ENCODE measurements at regions not wholly inside any gene's neighbourhood (a gene's known extent, or its start where the extent isn't known, plus 50 kb on each side); places are given as distances from the start of the nearest gene placed in this dataset.

DNA sequence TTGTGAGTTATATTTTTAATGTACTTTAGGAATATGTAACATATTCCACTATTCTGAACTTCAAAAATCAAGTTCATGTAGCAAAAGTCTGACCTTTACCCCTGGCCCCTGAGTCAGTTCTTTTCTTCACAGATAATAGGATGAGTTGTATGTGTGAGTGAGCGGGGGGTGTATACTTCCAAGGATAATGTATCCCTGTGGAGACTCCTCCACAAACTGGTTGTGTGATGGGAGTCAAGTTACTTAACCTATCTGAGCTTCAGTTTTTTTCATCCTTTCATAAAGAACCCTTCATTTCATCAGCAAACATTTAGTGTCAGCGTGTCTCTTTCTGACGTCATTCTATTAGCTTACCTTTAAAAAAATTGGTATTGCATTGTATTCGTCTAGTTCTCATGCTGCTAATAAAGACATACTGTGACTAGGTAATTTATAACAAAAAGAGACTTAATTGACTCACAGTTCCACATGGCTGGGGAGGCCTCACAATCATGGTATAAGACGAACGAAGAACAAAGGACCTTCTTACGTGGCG, 288.1 kb upstream of the GPC6 start:
- no peak overlapping the region for H3K4me2 ChIP-seq (ENCODE audit: low read length)
- no peak overlapping the region for H3K4me3 ChIP-seq (ENCODE audit: low read length)
- no peak overlapping the region for H2AFZ ChIP-seq (ENCODE audit: low read depth, low read length)
- H4K20me1 ChIP-seq (ENCODE audit: insufficient read depth, low read length): no peaks in the 10 kb centered on the region
- no peaks in the 10 kb centered on the region for H3K9me3 ChIP-seq (ENCODE audit: insufficient read depth, low read length)
- H3K4me1 ChIP-seq (ENCODE audit: low read length): no peaks in the 10 kb centered on the region
- H3K36me3 ChIP-seq (replicated peaks; ENCODE audit: low read depth, low read length): no peaks in the 10 kb centered on the region
- no peaks in the 10 kb centered on the region for H3K79me2 ChIP-seq (ENCODE audit: low read length)
- H3K27ac ChIP-seq (ENCODE audit: low read length): no peak overlapping the region
- no peak overlapping the region for H3K9ac ChIP-seq (ENCODE audit: low read length)
- no peaks in the 10 kb centered on the region for H3K27me3 ChIP-seq (ENCODE audit: low read depth, low read length)
- TF ChIP-seq EZH2phosphoT487 (IDR thresholded peaks at IDR 0.05; ENCODE audit: low read depth): no peak

DNA sequence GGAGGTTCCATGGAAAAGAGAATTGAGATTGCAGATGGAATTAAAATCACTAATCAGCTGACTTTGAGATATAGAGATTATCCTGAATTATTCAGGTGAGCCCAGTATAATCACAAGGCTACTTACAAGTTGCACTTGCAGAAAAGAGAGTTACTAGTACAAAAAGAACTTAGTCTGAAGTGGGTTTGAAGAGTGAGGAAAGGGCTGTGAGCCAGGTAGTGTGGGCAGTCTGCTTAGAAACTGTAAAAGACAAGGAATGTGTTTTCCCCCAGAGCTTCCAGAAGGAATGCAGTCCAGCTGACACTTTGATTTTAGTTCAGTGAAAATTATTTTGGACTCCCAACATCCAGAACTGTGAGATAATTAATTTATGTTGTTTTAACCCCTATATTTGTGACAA, 285.4 kb upstream of the GPC6 start:
- no peak overlapping the region for H2AFZ ChIP-seq (ENCODE audit: low read depth, low read length)

DNA sequence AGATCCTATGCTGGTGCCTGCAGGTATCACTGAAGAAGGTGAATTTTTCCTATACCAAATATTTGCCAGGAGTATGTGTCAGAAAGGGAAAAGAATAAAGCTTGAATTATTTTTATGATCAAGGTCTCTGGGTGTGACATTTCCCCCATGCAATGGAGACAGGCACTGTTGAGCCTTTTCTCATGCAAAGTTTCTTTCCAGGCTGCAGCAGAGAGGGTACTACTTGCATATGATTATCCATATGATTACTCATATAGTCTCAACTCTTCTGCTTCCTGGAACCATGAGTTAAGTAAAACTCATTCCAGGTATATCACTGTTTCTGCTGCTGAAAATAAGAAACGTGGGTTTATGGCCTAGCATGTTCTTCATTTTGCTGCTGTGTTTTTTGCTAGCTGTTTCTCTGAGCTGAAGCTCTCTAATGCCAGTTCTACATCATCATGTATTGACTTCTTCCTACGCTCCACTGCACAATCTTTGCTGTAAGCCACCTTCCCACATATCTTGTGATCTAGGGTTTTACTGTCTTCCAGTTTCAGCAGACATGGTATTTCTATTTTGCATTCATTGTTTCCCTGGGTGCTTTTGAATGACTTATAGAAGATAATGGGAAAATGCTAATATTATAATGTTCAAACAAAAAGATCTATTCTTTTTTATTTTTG, 278.7 kb upstream of the GPC6 start:
- H3K27me3 ChIP-seq (ENCODE audit: low read depth, low read length): no peaks in the 10 kb centered on the region
- no peak overlapping the region for H3K27ac ChIP-seq (ENCODE audit: low read length)
- H2AFZ ChIP-seq (ENCODE audit: low read depth, low read length): no peak overlapping the region
- H3K79me2 ChIP-seq (ENCODE audit: low read length): no peaks in the 10 kb centered on the region
- no peaks in the 10 kb centered on the region for H3K9me3 ChIP-seq (ENCODE audit: insufficient read depth, low read length)
- no peaks in the 10 kb centered on the region for H3K4me1 ChIP-seq (ENCODE audit: low read length)
- H3K4me2 ChIP-seq (ENCODE audit: low read length): no peak overlapping the region
- TF ChIP-seq EZH2phosphoT487 (IDR thresholded peaks at IDR 0.05; ENCODE audit: low read depth): no peak
- TF ChIP-seq, protein P1, sequence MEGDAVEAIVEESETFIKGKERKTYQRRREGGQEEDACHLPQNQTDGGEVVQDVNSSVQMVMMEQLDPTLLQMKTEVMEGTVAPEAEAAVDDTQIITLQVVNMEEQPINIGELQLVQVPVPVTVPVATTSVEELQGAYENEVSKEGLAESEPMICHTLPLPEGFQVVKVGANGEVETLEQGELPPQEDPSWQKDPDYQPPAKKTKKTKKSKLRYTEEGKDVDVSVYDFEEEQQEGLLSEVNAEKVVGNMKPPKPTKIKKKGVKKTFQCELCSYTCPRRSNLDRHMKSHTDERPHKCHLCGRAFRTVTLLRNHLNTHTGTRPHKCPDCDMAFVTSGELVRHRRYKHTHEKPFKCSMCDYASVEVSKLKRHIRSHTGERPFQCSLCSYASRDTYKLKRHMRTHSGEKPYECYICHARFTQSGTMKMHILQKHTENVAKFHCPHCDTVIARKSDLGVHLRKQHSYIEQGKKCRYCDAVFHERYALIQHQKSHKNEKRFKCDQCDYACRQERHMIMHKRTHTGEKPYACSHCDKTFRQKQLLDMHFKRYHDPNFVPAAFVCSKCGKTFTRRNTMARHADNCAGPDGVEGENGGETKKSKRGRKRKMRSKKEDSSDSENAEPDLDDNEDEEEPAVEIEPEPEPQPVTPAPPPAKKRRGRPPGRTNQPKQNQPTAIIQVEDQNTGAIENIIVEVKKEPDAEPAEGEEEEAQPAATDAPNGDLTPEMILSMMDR (IDR thresholded peaks at IDR 0.05; ENCODE audit: low read depth, low read length): no peak
- H3K36me3 ChIP-seq (replicated peaks; ENCODE audit: low read depth, low read length): no peaks in the 10 kb centered on the region
- no peak overlapping the region for H3K4me3 ChIP-seq (ENCODE audit: low read length)
- H3K9ac ChIP-seq (ENCODE audit: low read length): no peak overlapping the region
- H4K20me1 ChIP-seq (ENCODE audit: insufficient read depth, low read length): no peaks in the 10 kb centered on the region

More for the DNA sequence above, 285.4 kb upstream of the GPC6 start:
- H3K27me3 ChIP-seq (ENCODE audit: low read depth, low read length): no peaks in the 10 kb centered on the region
- H3K9me3 ChIP-seq (ENCODE audit: insufficient read depth, low read length): no peaks in the 10 kb centered on the region
- no peaks in the 10 kb centered on the region for H3K79me2 ChIP-seq (ENCODE audit: low read length)
- H4K20me1 ChIP-seq (ENCODE audit: insufficient read depth, low read length): no peaks in the 10 kb centered on the region
- no peak overlapping the region for H3K4me2 ChIP-seq (ENCODE audit: low read length)
- H3K36me3 ChIP-seq (replicated peaks; ENCODE audit: low read depth, low read length): no peaks in the 10 kb centered on the region
- TF ChIP-seq, protein P1 (IDR thresholded peaks at IDR 0.05; ENCODE audit: low read depth, low read length): no peak
- TF ChIP-seq EZH2phosphoT487 (IDR thresholded peaks at IDR 0.05; ENCODE audit: low read depth): no peak
- H3K27ac ChIP-seq (ENCODE audit: low read length): no peak overlapping the region
- H3K9ac ChIP-seq (ENCODE audit: low read length): no peak overlapping the region
- H3K4me1 ChIP-seq (ENCODE audit: low read length): no peaks in the 10 kb centered on the region
- no peak overlapping the region for H3K4me3 ChIP-seq (ENCODE audit: low read length)

DNA sequence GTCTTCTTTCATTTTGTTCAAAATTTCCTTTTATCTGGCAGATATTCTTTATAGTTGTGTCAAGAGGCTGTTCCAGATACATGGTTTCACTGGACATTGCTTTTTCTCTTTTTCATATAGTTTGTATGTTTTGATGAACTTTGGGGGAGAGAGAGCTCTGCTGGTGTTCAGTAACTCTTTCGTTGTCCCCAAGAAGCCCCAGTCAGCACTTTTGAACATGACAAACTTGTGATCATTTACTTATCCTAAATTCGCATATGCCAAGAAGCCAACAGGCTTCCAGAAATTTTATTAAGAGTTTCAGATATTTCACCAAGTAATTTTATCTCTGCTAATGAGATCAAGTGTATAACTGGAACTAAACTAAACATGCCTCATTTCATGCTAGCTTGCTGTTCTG, 275.8 kb upstream of the GPC6 start:
- Histone ChIP-seq H3K4me1 (ENCODE audit: low read length) (no peaks in the 10 kb centered on the region), H3K79me2 (ENCODE audit: low read length) (no peaks in the 10 kb centered on the region), H2AFZ (ENCODE audit: low read depth, low read length) (no peak overlapping the region), H3K4me3 (ENCODE audit: low read length) (no peak overlapping the region), H3K36me3 (replicated peaks; ENCODE audit: low read depth, low read length) (no peaks in the 10 kb centered on the region), H3K27me3 (ENCODE audit: low read depth, low read length) (no peaks in the 10 kb centered on the region), H3K4me2 (ENCODE audit: low read length) (no peak overlapping the region), H3K27ac (ENCODE audit: low read length) (no peak overlapping the region), H4K20me1 (ENCODE audit: insufficient read depth, low read length) (no peaks in the 10 kb centered on the region), H3K9me3 (ENCODE audit: insufficient read depth, low read length) (no peaks in the 10 kb centered on the region; the same call in 1 of the 2 replicates), H3K9ac (ENCODE audit: low read length) (no peak overlapping the region)
- TF ChIP-seq, protein P1 (IDR thresholded peaks at IDR 0.05; ENCODE audit: low read depth, low read length): no peak
- no peak for TF ChIP-seq EZH2phosphoT487 (IDR thresholded peaks at IDR 0.05; ENCODE audit: low read depth)
